ENCODE measurements at regions not wholly inside any gene's neighbourhood (a gene's known extent, or its start where the extent isn't known, plus 50 kb on each side); places are given as distances from the start of the nearest gene placed in this dataset.

GRCh38 chr6:22670605-22671004 lies 101.2 kb downstream of the HDGFL1 start:
- no peak for DNase-seq

- no peak for DNase-seq
These were observed 104.1 kb downstream of the HDGFL1 start for GRCh38 chr6:22673474-22673873.

- no peak for DNase-seq
These were observed 111.6 kb downstream of the HDGFL1 start for GRCh38 chr6:22680950-22681349.

- no peak for DNase-seq
These were observed 112.4 kb downstream of the HDGFL1 start for GRCh38 chr6:22681761-22682160.

DNA sequence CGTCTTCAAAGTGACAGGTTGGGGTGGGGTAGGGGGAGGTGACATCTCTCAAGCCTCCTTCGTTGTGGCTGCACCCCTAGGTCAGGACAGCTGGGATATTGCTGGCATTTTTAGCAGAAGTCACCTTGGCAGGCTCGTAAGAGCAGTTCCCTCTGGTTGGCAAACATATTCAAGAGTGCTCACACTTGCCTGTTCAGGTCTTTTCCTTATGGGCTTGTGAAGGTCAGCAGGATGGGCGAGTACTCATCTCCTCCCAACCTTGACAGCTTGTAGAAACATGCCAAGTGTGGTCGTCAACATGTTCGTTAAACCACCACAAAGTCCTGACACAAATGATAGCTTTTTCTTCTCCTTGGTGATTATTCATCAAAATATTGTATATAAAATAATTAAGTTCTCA lies 113.6 kb downstream of the HDGFL1 start:
- DNase-seq = peak; percentile 67

DNA sequence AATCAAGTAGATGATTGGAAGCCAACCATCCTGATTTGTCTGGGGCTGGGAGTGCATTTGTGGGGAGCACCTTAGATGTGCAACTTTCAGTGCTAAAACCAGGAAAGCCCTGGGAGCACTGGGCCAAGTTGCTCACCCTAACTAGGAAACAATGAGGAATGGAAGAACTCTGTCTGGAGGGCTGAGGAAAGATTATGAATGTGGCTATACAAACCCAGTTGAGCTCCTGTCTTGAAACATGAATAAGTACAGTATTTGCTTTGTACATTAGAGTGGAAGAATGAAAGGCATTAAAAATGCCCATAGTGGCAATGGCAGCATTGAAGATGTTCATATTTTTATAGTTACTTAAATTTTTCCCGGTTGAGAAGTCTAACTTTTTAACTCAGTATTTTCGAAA lies 121.1 kb downstream of the HDGFL1 start:
- DNase-seq = no peak

DNA sequence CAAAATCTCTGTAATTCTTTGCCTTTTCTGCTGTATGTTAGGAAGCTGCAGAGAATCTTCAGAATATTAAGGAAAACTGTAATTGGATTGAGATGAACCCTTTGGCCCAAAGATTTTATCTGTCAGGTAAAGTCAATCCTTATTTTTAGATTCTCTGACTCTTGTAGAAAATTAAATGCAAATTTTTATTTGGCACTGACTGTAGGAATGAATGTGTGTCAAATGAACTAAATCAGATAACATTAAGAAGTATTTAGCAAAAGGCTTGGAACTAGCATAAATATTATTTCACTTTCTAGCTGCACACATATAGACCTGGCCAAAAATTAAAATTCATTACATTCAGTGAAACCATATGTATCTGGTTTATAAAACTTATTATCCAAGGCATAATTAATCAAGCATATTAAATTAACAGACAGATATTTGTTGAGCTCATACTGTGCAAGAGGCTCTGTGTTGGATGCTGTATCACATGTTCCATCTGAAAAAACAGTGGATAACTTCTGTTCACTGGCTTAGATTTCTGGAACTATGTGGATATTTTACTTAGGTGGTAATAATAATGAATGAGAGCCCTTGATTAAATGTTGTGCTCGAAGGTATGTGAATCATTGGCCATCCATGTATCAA lies 124.8 kb downstream of the HDGFL1 start:
- DNase-seq = no peak

DNA sequence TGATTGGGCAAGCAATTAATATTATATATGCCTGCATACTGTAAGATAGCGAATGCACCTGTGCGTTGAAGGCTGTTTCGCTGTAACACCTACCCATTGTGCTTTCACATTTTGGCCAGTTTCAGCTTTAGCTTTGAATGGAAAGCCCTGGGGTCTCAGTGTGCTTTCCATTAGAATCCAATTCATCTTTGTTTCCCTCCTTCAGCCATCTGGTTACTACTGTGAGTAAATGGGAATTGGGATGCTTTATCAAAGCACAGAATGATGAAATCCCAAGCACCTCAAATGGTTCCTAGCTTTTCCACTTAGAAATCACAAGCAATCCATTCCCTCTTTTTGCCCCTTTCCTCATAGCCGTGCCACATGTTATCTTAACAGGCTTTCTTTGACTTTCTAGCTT lies 127.1 kb downstream of the HDGFL1 start:
- no peak for DNase-seq

GRCh38 chr6:22697306-22697705 lies 127.9 kb downstream of the HDGFL1 start:
- no peak for DNase-seq

DNA sequence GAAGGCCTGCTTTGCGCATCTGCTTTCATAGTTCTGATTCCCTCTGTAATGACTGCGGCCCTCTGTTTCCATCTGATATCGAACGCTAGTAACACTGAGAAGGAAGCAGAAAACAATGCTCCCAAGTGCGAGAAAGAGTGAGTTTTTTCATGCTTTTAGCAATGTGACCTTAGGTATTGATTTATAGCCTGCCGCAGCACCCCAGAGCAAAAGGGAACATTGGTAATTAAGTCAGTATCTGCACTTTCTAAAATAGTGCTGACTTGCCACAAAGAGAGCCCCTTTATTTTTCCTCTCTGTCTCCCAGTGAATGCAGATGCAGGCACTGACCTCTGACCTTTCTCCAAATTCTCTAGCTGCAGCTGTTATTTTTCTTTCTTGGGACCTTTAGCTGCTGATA lies 129.8 kb downstream of the HDGFL1 start:
- DNase-seq = no peak

DNA sequence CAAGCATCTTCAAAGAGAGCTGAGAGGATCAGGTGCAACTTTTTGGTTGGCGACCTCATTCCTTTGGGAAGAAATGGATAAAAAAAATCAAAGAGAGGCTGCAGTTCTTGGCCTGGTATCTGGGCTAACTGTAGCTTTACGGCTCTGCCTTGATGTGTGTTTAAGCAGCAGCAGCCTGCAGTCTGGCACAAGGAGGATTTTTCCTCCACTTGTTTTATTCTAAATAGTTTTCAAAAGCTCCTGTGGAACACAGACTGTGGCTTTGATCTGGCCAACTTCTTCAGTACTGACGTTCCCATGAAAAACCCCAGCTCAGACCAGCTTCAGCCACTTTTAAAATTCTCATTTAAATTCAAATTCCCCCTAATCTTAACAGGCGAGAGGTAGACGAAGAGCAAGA lies 137.3 kb downstream of the HDGFL1 start:
- no peak for DNase-seq

- no peak for DNase-seq
These were observed 139.1 kb downstream of the HDGFL1 start for GRCh38 chr6:22708469-22708868.

DNA sequence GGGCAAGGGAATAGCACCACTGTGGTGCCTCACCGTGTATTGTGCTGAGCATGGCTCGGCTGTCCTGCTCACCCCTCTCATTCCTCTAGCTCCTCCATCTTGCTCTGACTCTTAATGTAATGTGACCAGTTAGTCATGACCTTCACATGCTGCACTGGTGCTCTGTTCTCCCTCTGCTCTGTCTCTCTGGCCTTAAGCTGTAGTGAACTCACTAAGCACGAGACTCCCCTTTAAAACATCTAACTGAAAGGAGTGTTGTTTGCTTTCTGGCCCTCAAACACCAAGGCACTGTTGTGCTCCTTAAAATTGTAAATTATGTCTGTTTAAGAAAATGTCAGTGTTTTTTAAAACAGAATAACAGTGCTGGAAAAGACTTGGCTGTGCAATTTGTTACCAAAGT lies 140.4 kb downstream of the HDGFL1 start:
- no peak for DNase-seq

GRCh38 chr6:22716721-22717120 lies 147.4 kb downstream of the HDGFL1 start:
- no peak for DNase-seq

GRCh38 chr6:22717915-22718314 lies 148.5 kb downstream of the HDGFL1 start:
- peak; percentile 84 for DNase-seq

- no peak for DNase-seq
These were observed 153.5 kb downstream of the HDGFL1 start for GRCh38 chr6:22722913-22723312.

DNA sequence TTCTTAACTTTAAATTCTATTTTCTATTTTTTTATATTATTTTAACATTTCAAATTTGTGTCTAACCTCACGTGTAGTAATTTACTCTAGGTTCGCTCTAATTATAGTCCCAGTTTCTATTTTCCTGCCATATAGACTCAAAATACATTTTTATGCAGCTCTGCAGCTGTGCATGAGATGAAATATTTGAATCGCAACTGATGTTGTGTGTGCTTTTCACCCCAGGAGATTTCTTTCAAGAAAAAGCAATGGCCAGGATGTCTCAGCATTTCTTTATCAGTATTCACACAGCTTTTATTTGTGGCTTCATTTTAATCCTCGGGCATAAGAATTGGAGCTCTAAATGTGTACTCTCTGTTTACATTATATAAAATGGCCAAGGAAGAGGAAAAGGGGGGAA lies 157.6 kb downstream of the HDGFL1 start:
- DNase-seq = no peak

GRCh38 chr6:22727710-22728109 lies 158.3 kb downstream of the HDGFL1 start:
- no peak for DNase-seq

GRCh38 chr6:22732176-22732970 lies 163.0 kb downstream of the HDGFL1 start:
- DNase-seq = no peak

DNA sequence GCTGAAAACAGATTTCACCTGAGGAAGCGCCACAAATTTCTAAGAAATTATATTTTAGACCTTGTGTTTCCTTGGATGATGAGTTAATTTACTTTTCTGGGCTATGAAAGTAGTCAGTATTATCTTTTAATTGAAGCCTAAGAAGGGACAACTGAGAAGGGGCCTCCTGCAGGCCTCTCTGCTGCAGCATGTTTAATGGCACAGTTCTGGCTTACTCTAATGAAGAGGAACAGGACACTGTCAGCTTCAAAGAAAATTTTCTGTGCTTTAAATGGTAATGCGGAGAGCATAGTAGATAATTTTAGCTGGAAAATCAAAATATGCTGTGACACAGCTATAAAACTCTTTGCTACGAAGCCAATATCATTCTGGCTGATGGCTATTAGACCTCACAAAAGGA lies 167.4 kb downstream of the HDGFL1 start:
- DNase-seq = no peak

GRCh38 chr6:22737331-22737730 lies 168.0 kb downstream of the HDGFL1 start:
- no peak for DNase-seq

GRCh38 chr6:22738194-22738593 lies 168.8 kb downstream of the HDGFL1 start:
- no peak for DNase-seq

- no peak for DNase-seq
These were observed 178.2 kb downstream of the HDGFL1 start for GRCh38 chr6:22747571-22747970.

DNA sequence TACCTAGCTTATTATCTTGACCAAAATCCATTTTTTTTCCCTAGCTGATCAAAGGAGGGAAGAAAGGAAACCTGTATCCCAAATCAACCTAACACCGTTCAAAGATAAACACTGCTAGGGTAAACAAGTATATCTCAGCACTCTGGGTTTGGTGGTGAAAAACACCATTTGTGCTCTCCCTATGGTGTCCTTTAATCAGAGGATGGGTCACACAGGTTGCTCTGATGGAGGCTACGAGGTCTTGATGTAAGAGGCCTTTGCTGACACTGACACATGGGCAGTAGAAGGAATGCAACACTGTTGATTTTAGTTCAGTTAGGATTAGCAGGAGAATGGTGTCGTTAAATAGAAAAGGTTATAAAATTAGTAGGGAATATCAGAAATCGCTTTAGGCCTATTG lies 179.3 kb downstream of the HDGFL1 start:
- no peak for DNase-seq

- DNase-seq = no peak
These were observed 180.3 kb downstream of the HDGFL1 start for GRCh38 chr6:22749696-22750095.
